ENCODE measurements at regions not wholly inside any gene's neighbourhood (a gene's known extent, or its start where the extent isn't known, plus 50 kb on each side); places are given as distances from the start of the nearest gene placed in this dataset.

GRCh38 chr4:153912301-153912700 is 123.4 kb upstream of the SFRP2 start:
- no peaks in the 10 kb centered on the region for H3K36me3 ChIP-seq (ENCODE audit: insufficient read depth, low read length)
- no peak overlapping the region for H2AFZ ChIP-seq (ENCODE audit: low read length)
- H3K4me1 ChIP-seq (ENCODE audit: insufficient read depth, low read length, poor library complexity, severe bottlenecking): no peaks in the 10 kb centered on the region
- no peaks in the 10 kb centered on the region for H4K20me1 ChIP-seq (ENCODE audit: insufficient read depth, low read length)
- no peaks in the 10 kb centered on the region for H3K79me2 ChIP-seq (ENCODE audit: insufficient read depth, low read depth, low read length)
- DNase-seq (ENCODE audit: low spot score): no peak
- no peak overlapping the region for H3K4me2 ChIP-seq (ENCODE audit: low read length)
- no peak overlapping the region for H3K27ac ChIP-seq (ENCODE audit: low read depth, low read length, poor library complexity, severe bottlenecking)
- no peak overlapping the region for H3K4me3 ChIP-seq (ENCODE audit: low read depth, low read length, poor library complexity, severe bottlenecking)
- no peaks in the 10 kb centered on the region for H3K9me2 ChIP-seq (ENCODE audit: insufficient read depth, low read length)
- TF ChIP-seq CTCF (conservative IDR thresholded peaks at IDR 0.05; ENCODE audit: low read length) (no peak), EZH2phosphoT487 (IDR thresholded peaks at IDR 0.05; ENCODE audit: borderline replicate concordance, low read depth, low read length) (no peak)
- ChIA-PET POLR2A (no interaction called here), CTCF (ENCODE audit: unreplicated experiment) (no interaction called here)
- intact Hi-C loops (cut with micrococcal nuclease; ENCODE audit: unreplicated experiment): no loop called here
- BruUV-seq (replicated peaks): no TSS peak
- no peaks in the 10 kb centered on the region for H3K9me3 ChIP-seq (ENCODE audit: low read length)

DNA sequence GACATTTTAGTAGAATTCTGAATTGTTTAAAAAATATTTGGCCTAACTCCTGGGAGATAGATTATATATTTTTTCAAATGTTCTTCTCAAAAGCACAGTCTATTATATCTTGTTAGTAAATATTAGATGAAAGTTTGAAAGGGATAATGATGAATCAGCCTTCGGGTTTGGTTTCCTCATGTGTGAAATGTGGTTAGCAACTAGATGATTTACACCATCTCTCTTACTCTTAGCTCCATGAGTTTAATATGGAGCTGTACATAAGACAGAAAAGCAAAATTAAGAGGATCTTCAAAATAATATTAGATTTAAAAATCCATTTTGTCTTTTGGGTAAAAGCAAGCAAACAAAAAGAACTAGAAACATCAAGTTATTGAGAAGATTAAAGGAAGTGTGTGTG is 120.8 kb upstream of the SFRP2 start:
- intact Hi-C loops (cut with micrococcal nuclease; ENCODE audit: unreplicated experiment): no loop called here
- Histone ChIP-seq H3K79me2 (ENCODE audit: insufficient read depth, low read depth, low read length) (no peaks in the 10 kb centered on the region), H3K4me3 (ENCODE audit: low read depth, low read length, poor library complexity, severe bottlenecking) (no peak overlapping the region), H3K4me1 (ENCODE audit: insufficient read depth, low read length, poor library complexity, severe bottlenecking) (no peaks in the 10 kb centered on the region), H3K9me2 (ENCODE audit: insufficient read depth, low read length) (no peaks in the 10 kb centered on the region), H2AFZ (ENCODE audit: low read length) (no peak overlapping the region), H3K4me2 (ENCODE audit: low read length) (no peak overlapping the region), H3K9me3 (ENCODE audit: low read length) (no peaks in the 10 kb centered on the region), H3K36me3 (ENCODE audit: insufficient read depth, low read length) (no peaks in the 10 kb centered on the region), H4K20me1 (ENCODE audit: insufficient read depth, low read length) (no peaks in the 10 kb centered on the region), H3K27ac (ENCODE audit: low read depth, low read length, poor library complexity, severe bottlenecking) (no peak overlapping the region)
- CTCF ChIA-PET (ENCODE audit: unreplicated experiment): no interaction called here
- BruUV-seq (replicated peaks): no TSS peak
- POLR2A ChIA-PET: interaction anchor here (0.6 kb wide), 1 partner anchor 157 kb away, joined by 3 read pairs; no protein-coding TSS in a partner anchor
- TF ChIP-seq EZH2phosphoT487 (IDR thresholded peaks at IDR 0.05; ENCODE audit: borderline replicate concordance, low read depth, low read length): no peak
- no peak for TF ChIP-seq CTCF (conservative IDR thresholded peaks at IDR 0.05; ENCODE audit: low read length)
- no peak for DNase-seq (ENCODE audit: low spot score)

GRCh38 chr4:153906231-153906630 is 117.3 kb upstream of the SFRP2 start:
- H3K4me3 ChIP-seq (ENCODE audit: low read depth, low read length, poor library complexity, severe bottlenecking): no peak overlapping the region
- intact Hi-C loops (cut with micrococcal nuclease; ENCODE audit: unreplicated experiment): no loop called here
- H3K4me2 ChIP-seq (ENCODE audit: low read length): no peak overlapping the region
- H3K36me3 ChIP-seq (ENCODE audit: insufficient read depth, low read length): no peaks in the 10 kb centered on the region
- no TSS peak for BruUV-seq (replicated peaks)
- TF ChIP-seq CTCF (conservative IDR thresholded peaks at IDR 0.05; ENCODE audit: low read length) (no peak), EZH2phosphoT487 (IDR thresholded peaks at IDR 0.05; ENCODE audit: borderline replicate concordance, low read depth, low read length) (no peak)
- H4K20me1 ChIP-seq (ENCODE audit: insufficient read depth, low read length): no peaks in the 10 kb centered on the region
- H3K79me2 ChIP-seq (ENCODE audit: insufficient read depth, low read depth, low read length): no peaks in the 10 kb centered on the region
- H3K4me1 ChIP-seq (ENCODE audit: insufficient read depth, low read length, poor library complexity, severe bottlenecking): no peaks in the 10 kb centered on the region
- H3K9me3 ChIP-seq (ENCODE audit: low read length): no peaks in the 10 kb centered on the region
- DNase-seq (ENCODE audit: low spot score): no peak
- no peaks in the 10 kb centered on the region for H3K9me2 ChIP-seq (ENCODE audit: insufficient read depth, low read length)
- no peak overlapping the region for H2AFZ ChIP-seq (ENCODE audit: low read length)
- ChIA-PET POLR2A (interaction anchor here (1.1 kb wide), 1 partner anchor 22 kb away, joined by 3 read pairs; no protein-coding TSS in a partner anchor), CTCF (ENCODE audit: unreplicated experiment) (no interaction called here)
- H3K27ac ChIP-seq (ENCODE audit: low read depth, low read length, poor library complexity, severe bottlenecking): no peak overlapping the region

All from OCI-LY7 (cell line).